ENCODE measurements at regions not wholly inside any gene's neighbourhood (a gene's known extent, or its start where the extent isn't known, plus 50 kb on each side); places are given as distances from the start of the nearest gene placed in this dataset.

- TF ChIP-seq POLR2A (IDR thresholded peaks at IDR 0.05) (no peak), CTCF (IDR thresholded peaks at IDR 0.05) (no peak)
These were observed 340.0 kb upstream of the USP15 start for GRCh38 chr12:61920230-61920629.

All from right lobe of liver (tissue), 4 donors.